ENCODE measurements at regions not wholly inside any gene's neighbourhood (a gene's known extent, or its start where the extent isn't known, plus 50 kb on each side); places are given as distances from the start of the nearest gene placed in this dataset.

GRCh38 chr2:51789918-51790317, 758.0 kb upstream of the NRXN1 start:
- H3K9me3 ChIP-seq (ENCODE audit: control insufficient read depth, low read length), result peaks cover 5% of the 10 kb centered on the region
- no peaks in the 10 kb centered on the region for H3K36me3 ChIP-seq (ENCODE audit: control insufficient read depth, insufficient read depth, low read length)
- no peaks in the 10 kb centered on the region for H3K4me1 ChIP-seq (ENCODE audit: control insufficient read depth, insufficient read depth, low read length)
- Mint-ChIP-seq H3K27ac (no peak overlapping the region), H3K4me3 (no peak overlapping the region), H3K27me3 (ENCODE audit: insufficient read depth) (no peaks in the 10 kb centered on the region), H3K36me3 (ENCODE audit: low read depth) (no peaks in the 10 kb centered on the region), H3K9me3 (peaks cover 5% of the 10 kb centered on the region), H3K4me1 (no peaks in the 10 kb centered on the region)
- no peak for DNase-seq
- no peak overlapping the region for H3K4me3 ChIP-seq (ENCODE audit: low read length)
- TF ChIP-seq, protein P1, sequence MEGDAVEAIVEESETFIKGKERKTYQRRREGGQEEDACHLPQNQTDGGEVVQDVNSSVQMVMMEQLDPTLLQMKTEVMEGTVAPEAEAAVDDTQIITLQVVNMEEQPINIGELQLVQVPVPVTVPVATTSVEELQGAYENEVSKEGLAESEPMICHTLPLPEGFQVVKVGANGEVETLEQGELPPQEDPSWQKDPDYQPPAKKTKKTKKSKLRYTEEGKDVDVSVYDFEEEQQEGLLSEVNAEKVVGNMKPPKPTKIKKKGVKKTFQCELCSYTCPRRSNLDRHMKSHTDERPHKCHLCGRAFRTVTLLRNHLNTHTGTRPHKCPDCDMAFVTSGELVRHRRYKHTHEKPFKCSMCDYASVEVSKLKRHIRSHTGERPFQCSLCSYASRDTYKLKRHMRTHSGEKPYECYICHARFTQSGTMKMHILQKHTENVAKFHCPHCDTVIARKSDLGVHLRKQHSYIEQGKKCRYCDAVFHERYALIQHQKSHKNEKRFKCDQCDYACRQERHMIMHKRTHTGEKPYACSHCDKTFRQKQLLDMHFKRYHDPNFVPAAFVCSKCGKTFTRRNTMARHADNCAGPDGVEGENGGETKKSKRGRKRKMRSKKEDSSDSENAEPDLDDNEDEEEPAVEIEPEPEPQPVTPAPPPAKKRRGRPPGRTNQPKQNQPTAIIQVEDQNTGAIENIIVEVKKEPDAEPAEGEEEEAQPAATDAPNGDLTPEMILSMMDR (conservative IDR thresholded peaks at IDR 0.05), result no peak
- no peak overlapping the region for H3K27ac ChIP-seq (ENCODE audit: low read depth, low read length)
- H3K9ac ChIP-seq (ENCODE audit: extremely low read depth, low read length, poor library complexity, severe bottlenecking), result no peak overlapping the region
- H3K27me3 ChIP-seq (ENCODE audit: control insufficient read depth, insufficient read depth, low read length, poor library complexity, severe bottlenecking), result no peaks in the 10 kb centered on the region
- 92 to 95% methylated on average over 2 of the region's 2 CpGs for WGBS, 2 experiments (ENCODE audit: insufficient coverage in 1 of 2, insufficient read length in 1 of 2)

DNA sequence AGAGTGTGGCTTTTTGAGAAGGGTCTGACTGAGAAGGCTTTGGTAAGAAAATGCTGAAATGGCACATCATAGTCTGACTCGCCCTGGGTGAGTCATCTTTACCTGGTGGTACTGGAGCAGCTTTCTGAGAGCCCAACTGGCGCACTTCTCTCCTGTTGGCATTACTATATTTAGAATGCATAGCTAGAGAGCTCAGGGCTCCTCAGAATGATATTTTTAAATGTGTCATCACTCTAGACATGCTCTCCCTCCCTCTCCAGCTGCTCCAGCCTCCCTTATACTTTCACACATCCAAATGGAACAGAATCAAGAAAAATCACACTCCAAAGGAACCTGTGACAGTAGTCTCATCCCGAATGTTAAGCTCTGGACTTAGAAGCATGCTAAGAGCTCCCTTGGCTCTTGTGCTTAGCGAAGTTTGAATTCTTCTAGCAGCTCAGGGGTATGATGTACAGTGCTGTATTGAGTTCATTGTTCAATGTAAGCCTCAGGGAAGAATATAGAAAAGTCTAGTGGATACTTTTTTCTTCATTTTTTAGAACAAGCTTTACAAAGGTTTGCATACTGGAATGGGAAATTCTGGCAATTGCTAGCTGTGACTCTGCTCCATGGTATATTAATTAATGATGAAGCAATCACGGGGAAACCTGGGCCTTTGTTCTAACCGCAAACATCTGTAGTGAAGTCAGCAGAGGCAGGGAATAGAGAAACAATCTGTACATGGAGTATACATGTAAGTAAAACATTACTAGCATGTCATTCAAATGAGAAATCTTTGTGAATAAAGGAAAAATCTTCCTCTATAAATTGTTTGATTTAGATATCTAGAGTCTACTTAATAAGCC, 751.2 kb upstream of the NRXN1 start:
- Mint-ChIP-seq H3K36me3 (ENCODE audit: low read depth) (no peaks in the 10 kb centered on the region), H3K9me3 (peaks cover 7% of the 10 kb centered on the region), H3K4me3 (no peak overlapping the region), H3K27ac (no peak overlapping the region), H3K4me1 (no peaks in the 10 kb centered on the region), H3K27me3 (ENCODE audit: insufficient read depth) (no peaks in the 10 kb centered on the region)
- no peak for DNase-seq
- H3K9ac ChIP-seq (ENCODE audit: extremely low read depth, low read length, poor library complexity, severe bottlenecking), result no peak overlapping the region
- no peaks in the 10 kb centered on the region for H3K36me3 ChIP-seq (ENCODE audit: control insufficient read depth, insufficient read depth, low read length)
- peaks cover 7% of the 10 kb centered on the region for H3K9me3 ChIP-seq (ENCODE audit: control insufficient read depth, low read length)
- H3K27me3 ChIP-seq (ENCODE audit: control insufficient read depth, insufficient read depth, low read length, poor library complexity, severe bottlenecking), result no peaks in the 10 kb centered on the region
- TF ChIP-seq, protein P1 (conservative IDR thresholded peaks at IDR 0.05), result no peak
- no peaks in the 10 kb centered on the region for H3K4me1 ChIP-seq (ENCODE audit: control insufficient read depth, insufficient read depth, low read length)
- H3K4me3 ChIP-seq (ENCODE audit: low read length), result no peak overlapping the region
- no peak overlapping the region for H3K27ac ChIP-seq (ENCODE audit: low read depth, low read length)
- WGBS, 2 experiments (ENCODE audit: insufficient coverage in 1 of 2, insufficient read length in 1 of 2), result 88 to 93% methylated on average over 1 to 6 of the region's 6 CpGs

GRCh38 chr2:51781691-51782090, 749.8 kb upstream of the NRXN1 start:
- Mint-ChIP-seq H3K4me3 (no peak overlapping the region), H3K27me3 (ENCODE audit: insufficient read depth) (no peaks in the 10 kb centered on the region), H3K27ac (no peak overlapping the region), H3K36me3 (ENCODE audit: low read depth) (no peaks in the 10 kb centered on the region), H3K9me3 (peaks cover 7% of the 10 kb centered on the region), H3K4me1 (no peaks in the 10 kb centered on the region)
- TF ChIP-seq, protein P1 (conservative IDR thresholded peaks at IDR 0.05), result no peak
- H3K4me1 ChIP-seq (ENCODE audit: control insufficient read depth, insufficient read depth, low read length), result no peaks in the 10 kb centered on the region
- DNase-seq, result no peak
- no peaks in the 10 kb centered on the region for H3K27me3 ChIP-seq (ENCODE audit: control insufficient read depth, insufficient read depth, low read length, poor library complexity, severe bottlenecking)
- no peaks in the 10 kb centered on the region for H3K36me3 ChIP-seq (ENCODE audit: control insufficient read depth, insufficient read depth, low read length)
- H3K27ac ChIP-seq (ENCODE audit: low read depth, low read length), result no peak overlapping the region
- no peak overlapping the region for H3K4me3 ChIP-seq (ENCODE audit: low read length)
- H3K9ac ChIP-seq (ENCODE audit: extremely low read depth, low read length, poor library complexity, severe bottlenecking), result no peak overlapping the region
- 89% methylated on average over 4 of the region's 4 CpGs; no CpG with 5 or more reads in 1 of the 2 experiments for WGBS, 2 experiments (ENCODE audit: insufficient coverage in 1 of 2, insufficient read length in 1 of 2)
- H3K9me3 ChIP-seq (ENCODE audit: control insufficient read depth, low read length), result peaks cover 6% of the 10 kb centered on the region
